HG03175 (cell line): ENCODE measurements at regions not wholly inside any gene's neighbourhood (a gene's known extent, or its start where the extent isn't known, plus 50 kb on each side); places are given as distances from the start of the nearest gene placed in this dataset.

Experiments used
- ATAC-seq: cut with Tn5 transposase; IDR thresholded peaks from one replicate; pipeline ENCODE4 v1.9.1; 2021; ENCODE audit warnings: mild to moderate bottlenecking, moderate library complexity; ENCODE audit not compliant: unreplicated experiment

GRCh38 chr9:11457825-11458790 lies 845.3 kb upstream of the PTPRD start:
- no peak for ATAC-seq

DNA sequence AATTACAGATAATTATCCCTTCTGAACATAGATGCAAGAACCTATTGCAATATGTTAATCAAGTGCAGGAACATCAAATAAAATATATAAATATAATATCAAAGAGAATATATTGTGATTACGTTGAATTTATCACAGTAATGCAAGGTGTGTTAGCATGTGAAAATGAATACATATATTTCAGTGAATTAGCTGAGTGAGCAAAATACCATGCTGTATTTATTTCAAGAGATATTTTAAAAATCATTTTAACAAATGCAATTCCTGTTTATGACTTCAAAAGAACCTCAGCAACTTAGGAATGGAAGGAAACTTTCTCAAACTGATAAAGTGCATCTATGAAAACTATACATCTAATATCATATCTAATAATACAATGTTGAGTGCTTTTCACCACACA lies 856.9 kb upstream of the PTPRD start:
- no peak for ATAC-seq

GRCh38 chr9:11471321-11471720 lies 858.5 kb upstream of the PTPRD start:
- ATAC-seq: no peak

- ATAC-seq: no peak
Observed at GRCh38 chr9:11500780-11501179, 888.0 kb upstream of the PTPRD start.

DNA sequence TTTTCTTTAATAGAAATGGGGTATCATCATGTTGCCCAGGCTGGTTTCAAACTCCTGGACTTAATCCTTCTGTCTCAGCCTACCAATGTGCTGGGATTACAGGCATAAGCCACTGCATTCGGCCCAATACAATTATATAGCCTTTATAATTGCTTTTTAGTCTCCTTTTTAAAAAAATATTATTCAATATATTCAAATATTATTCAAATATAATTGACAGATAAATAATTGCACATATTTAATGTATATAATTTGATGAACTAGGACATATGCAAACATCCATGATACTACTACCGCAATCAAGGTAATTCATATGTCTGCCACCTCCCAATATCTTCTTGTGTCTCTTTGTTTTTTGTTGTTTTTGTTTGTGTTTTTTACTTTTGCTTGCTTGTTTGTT lies 894.2 kb upstream of the PTPRD start:
- ATAC-seq: no peak

GRCh38 chr9:11537566-11537965 lies 924.8 kb upstream of the PTPRD start:
- no peak for ATAC-seq

DNA sequence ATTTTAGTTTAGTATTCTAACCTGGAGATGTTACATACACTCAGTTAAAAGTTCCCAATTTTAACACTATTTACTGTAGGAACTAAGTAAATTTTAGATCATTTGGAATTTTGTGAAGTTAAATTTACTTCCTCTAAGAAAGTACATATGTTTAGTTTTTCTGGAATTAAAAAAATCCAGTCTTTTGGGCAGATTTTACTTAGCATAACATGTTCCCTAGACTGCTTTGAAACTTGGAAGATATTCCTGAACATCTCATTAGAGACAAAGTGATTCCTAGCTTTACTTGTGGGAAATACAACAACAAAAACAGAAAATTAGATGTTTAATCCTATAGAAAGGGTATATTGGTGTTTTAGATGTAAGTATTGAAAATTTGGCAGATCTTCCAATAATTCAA lies 930.0 kb upstream of the PTPRD start:
- no peak for ATAC-seq

- ATAC-seq: no peak
Observed at GRCh38 chr9:11546231-11546630, 933.4 kb upstream of the PTPRD start.

DNA sequence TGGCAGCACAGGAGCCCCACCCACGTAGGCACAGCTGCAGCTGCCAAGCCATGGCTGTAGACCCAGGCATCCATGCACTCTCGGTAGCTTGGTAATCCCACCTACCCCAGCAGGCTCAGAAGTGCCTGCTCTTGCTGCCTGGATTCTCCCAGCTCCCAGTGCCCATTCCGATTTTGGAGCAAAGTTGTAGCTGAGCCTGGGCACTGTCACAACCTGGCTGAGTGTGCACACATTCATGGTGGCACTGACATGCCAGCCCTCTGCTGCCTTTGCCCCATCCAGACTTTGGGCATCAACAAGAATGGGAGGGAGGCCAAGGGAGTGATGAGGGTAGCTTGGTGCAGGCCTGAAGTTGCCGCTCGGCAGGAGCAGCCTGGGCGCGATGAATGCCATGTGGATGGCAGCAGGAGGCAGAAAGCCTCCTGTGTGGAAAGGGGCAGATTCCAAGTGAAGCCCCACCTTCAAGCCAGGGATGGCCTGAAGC lies 936.6 kb upstream of the PTPRD start:
- no peak for ATAC-seq

DNA sequence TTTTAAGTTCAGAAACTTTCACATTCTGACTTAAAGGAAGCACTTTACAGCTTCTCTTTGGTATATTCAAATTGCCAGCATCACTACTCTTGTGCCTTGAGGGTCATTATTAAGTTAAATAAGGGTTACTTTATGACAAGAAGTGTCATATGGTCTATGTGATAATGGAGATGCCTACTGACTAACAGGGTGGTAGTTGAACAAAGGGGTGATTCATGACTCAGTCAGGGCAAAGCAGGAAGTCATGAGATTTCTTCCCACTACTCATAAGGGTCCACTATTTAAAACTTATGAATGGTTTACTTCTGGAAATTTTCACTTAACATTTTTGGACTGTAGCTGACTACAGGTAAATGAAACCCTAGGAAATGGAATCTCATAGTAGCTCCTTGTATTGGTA lies 938.3 kb upstream of the PTPRD start:
- no peak for ATAC-seq

DNA sequence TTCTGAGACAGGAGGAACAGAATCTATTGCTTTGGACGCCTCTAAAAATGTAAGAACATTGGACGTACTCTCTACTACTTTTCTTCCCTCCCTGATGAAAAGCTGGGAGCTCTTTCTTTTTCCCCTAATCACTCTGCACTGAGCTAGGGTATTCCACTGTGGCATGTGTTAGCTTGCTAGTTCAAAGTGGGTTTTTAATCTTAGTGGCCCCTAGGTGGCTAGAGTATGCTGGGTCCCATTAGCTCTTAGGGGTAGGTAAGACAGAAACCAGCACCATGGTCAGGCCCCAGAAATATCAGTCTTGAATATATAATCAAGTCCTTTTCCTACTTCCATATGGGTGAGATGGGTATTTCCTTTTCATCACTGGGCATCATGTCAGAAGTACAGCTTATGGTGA lies 945.2 kb upstream of the PTPRD start:
- ATAC-seq: no peak

GRCh38 chr9:11559001-11559776 lies 946.4 kb upstream of the PTPRD start:
- ATAC-seq: no peak

DNA sequence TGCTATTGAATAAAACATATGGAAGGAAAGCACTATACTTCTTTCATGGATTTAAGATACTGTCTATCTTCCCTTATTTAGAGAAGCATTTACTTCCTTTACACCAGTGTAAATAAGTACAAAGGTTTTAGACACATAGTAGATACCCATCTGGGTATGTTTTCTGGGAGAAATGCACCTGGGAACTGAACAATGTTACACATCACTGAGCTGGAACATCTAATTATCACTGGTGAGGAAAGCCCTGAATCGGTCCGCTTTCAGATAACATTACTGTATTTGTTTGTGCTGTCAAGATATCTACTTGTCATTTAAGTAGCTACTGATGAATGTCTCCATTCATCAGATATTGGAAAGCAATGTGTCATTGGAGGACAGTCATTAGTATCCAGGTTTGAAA lies 964.7 kb upstream of the PTPRD start:
- ATAC-seq: no peak

DNA sequence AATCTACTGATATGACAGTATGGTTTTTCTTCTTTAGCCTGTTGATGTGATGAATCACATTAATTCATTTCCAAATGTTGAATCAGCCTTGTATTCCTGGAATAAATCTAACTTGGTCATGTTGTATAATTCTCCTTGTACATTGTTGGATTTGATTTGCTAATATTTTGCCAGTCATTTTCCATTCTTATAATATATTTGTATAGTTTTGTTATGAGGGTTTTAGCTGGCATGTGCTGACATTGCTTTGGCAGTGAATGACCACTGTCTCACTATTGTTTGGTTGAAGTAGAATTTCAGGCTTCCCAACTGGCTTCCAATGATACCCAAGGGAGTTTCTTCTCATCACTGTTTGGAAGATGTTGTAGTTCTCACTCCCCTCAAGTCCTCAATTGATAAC lies 983.0 kb upstream of the PTPRD start:
- no peak for ATAC-seq

DNA sequence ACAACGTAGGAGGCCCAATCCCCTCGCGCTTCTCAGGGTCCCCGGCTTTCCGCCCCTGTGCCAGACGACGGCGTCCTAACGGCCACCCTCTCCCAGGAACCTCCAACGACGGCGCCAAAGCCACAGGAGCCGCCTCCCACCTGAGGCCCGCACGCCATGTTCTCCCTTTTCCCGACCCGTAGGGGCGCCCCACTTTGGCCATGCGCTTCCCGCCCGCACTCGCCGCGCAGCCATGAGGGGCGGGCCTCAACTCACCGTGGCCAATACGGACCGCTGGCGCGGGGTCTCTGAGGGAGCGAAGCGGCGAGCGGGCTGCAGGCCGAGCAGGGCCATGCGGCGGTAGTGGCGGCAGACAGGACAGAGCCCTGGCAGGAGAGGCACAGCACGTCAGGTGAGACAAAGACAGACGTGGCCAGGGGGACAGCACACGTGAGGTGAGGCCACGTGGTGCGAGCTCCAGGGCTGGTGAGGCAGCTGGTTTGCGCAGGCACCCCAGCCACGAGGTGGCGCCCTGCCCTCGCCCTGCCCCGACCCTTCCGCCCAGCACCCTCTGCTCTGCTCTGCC lies 1005.5 kb upstream of the PTPRD start:
- ATAC-seq: no peak

- no peak for ATAC-seq
Observed at GRCh38 chr9:11632691-11633090, 1019.9 kb upstream of the PTPRD start.

DNA sequence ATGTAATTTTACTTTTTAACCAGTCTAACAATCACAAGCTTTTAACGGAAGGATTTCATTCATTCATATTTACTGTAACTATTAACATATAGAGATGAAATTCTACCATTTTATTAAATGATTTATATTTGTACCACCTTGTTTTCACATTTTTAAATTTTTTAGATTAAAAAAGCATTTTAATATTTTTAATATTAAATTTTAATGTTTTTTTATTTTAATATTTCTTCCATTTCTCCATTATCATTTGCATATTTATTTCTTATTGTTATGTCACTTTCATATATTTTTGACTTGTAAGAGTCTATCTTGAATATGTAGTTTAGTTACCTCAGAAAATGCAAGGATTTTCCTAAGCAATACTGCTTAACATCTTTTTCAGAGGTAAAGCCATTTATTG lies 1034.0 kb upstream of the PTPRD start:
- no peak for ATAC-seq

DNA sequence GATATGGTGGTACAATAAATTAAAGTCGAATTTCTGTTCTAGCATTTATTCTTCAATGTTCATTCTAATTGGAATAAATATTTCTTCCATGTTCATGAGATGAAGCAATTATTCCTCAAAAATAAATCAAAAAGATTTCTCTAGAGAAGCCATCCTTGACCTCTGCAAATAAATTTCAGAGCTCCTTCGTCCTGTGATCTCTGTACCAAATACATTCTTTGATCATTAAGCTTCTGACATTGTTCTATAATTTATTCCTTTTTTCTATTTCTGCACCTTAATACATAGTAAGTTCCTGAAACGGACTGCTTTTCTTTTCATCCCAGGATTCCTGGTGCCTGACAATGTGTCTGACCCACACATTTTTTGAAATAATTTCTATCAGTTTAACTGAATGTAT lies 1039.3 kb upstream of the TYRP1 start:
- ATAC-seq: no peak

DNA sequence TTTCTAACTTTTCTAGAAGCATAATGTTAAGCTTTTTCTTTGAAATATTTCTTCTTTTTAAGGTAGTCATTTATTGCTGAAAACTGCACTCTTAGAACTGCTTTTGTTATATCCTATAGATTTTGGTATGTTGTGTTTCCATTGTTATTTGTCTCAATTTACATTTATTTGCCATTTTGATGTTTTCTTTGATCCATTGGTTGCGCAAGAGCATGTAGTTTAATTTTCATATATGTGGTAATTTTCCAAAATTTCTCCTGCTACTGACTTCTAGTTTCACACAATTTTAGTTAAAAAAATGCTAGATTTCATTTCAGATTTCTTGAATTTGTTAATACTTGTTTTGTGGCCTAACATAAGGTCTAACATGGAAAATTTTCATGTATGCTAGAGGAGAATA lies 1029.3 kb upstream of the TYRP1 start:
- no peak for ATAC-seq

- no peak for ATAC-seq
Observed at GRCh38 chr9:11676821-11677220, 1016.4 kb upstream of the TYRP1 start.

GRCh38 chr9:11686733-11687132 lies 1006.5 kb upstream of the TYRP1 start:
- ATAC-seq: no peak

GRCh38 chr9:11697126-11697525 lies 996.1 kb upstream of the TYRP1 start:
- ATAC-seq: no peak
